WTC11 (cell line): ENCODE measurements at regions not wholly inside any gene's neighbourhood (a gene's known extent, or its start where the extent isn't known, plus 50 kb on each side); places are given as distances from the start of the nearest gene placed in this dataset.

Experiments
- CTCF ChIP-seq: fragments of 200-600 bp; IDR thresholded peaks from 2 replicates; pipeline ENCODE4 v1.8.0; 2022; ENCODE audit warnings: antibody characterized with exemption
- FOXP1 ChIP-seq: sonication (generic); formaldehyde crosslinking; IDR thresholded peaks from 2 replicates; pipeline ENCODE4 v1.8.0; 2022; ENCODE audit warnings: missing genetic modification reagents, mild to moderate bottlenecking, moderate library complexity, borderline replicate concordance
- SMAD3 ChIP-seq: sonication (generic); formaldehyde crosslinking; IDR thresholded peaks from 2 replicates; pipeline ENCODE4 v1.8.0; 2022; ENCODE audit warnings: missing genetic modification reagents, mild to moderate bottlenecking, borderline replicate concordance
- USF1 ChIP-seq: sonication (generic); formaldehyde crosslinking; IDR thresholded peaks from 2 replicates; pipeline ENCODE4 v1.8.0; 2022; ENCODE audit warnings: mild to moderate bottlenecking, missing genetic modification reagents
- ZNF423 ChIP-seq: fragments of 250-450 bp; sonication (Bioruptor Pico); IDR thresholded peaks from 2 replicates; pipeline ENCODE4 v2.1.2; 2022; ENCODE audit warnings: mild to moderate bottlenecking, moderate library complexity

GRCh38 chr2:144796164-144796563 lies 276.2 kb upstream of the ZEB2 start:
- no peak for TF ChIP-seq SMAD3 (CRISPR knock-in tag)
- TF ChIP-seq CTCF, result no peak
- no peak for TF ChIP-seq ZNF423 (CRISPR knock-in tag)
- no peak for TF ChIP-seq FOXP1
- TF ChIP-seq USF1 (CRISPR knock-in tag), result no peak
